SK-N-SH (cell line): ENCODE measurements at regions not wholly inside any gene's neighbourhood (a gene's known extent, or its start where the extent isn't known, plus 50 kb on each side); places are given as distances from the start of the nearest gene placed in this dataset.

ENCODE experiments used
- CTCF ChIA-PET: fragments of 300-600, 350-600 bp; formaldehyde crosslinking; extraction: SDS; loops from one replicate; lab custom pipeline; 2021; lab: Yijun Ruan, JAX
- POLR2A ChIA-PET: fragments of 350-600 bp; sonication (Branson Sonifier 250); formaldehyde crosslinking; extraction: SDS; loops from one replicate; lab custom pipeline; 2020; ENCODE audit warnings: antibody characterized with exemption, inconsistent platforms; lab: Yijun Ruan, JAX
- DNase-seq: peaks from one replicate; pipeline ENCODE4 v3.0.0; 2012
- H2AFZ ChIP-seq: fragments of 200-600 bp; sonication (generic); 2 replicates; pipeline ENCODE4 v1.8.1; 2016; ENCODE audit warnings: antibody characterized with exemption, mild to moderate bottlenecking, low read depth
- H3F3A ChIP-seq: fragments of 200-600 bp; sonication (generic); replicated peaks from 2 replicates; pipeline ENCODE3; 2016; ENCODE audit warnings: antibody characterized with exemption, mild to moderate bottlenecking; ENCODE audit not compliant: insufficient read depth
- H3K27ac ChIP-seq, 2 experiments: fragments of 200-500 bp in 1 of 2; fragments of 200-600 bp in 1 of 2; sonication (Bioruptor generic) in 1 of 2; sonication (generic), shearing (Covaris generic) in 1 of 2; 2 replicates each; pipeline versions ENCODE4 v1.5.1 to v1.6.1; 2014 to 2016; ENCODE audit warnings: low read depth in 2 of 2, inconsistent platforms in 1 of 2, low read length in 1 of 2, mild to moderate bottlenecking in 1 of 2, mixed read lengths in 1 of 2
- H3K27me3 ChIP-seq: fragments of 200-600 bp; sonication (generic), shearing (Covaris generic); 2 replicates; pipeline ENCODE4 v1.6.1; 2016; ENCODE audit warnings: mixed run types; ENCODE audit not compliant: insufficient read depth
- H3K36me3 ChIP-seq, 2 experiments: fragments of 200-500 bp in 1 of 2; fragments of 200-600 bp in 1 of 2; sonication (Bioruptor generic) in 1 of 2; sonication (generic) in 1 of 2; replicated peaks in 1 of 2; 2 replicates each; pipeline versions ENCODE3 to v1.5.1; 2014 to 2016; ENCODE audit warnings: low read length in 1 of 2, mild to moderate bottlenecking in 1 of 2; ENCODE audit not compliant: insufficient read depth in 2 of 2, control insufficient read depth in 1 of 2
- H3K4me1 ChIP-seq, 2 experiments: fragments of 200-500 bp in 1 of 2; fragments of 200-600 bp in 1 of 2; sonication (Bioruptor generic) in 1 of 2; sonication (generic), shearing (Covaris generic) in 1 of 2; 2 replicates each; pipeline versions ENCODE4 v1.5.1 to v1.6.1; 2014 to 2016; ENCODE audit warnings: low read depth in 1 of 2, low read length in 1 of 2, mixed run types in 1 of 2; ENCODE audit not compliant: insufficient read depth in 2 of 2, control insufficient read depth in 1 of 2
- H3K4me2 ChIP-seq: fragments of 200-600 bp; sonication (generic), shearing (Covaris generic); 2 replicates; pipeline ENCODE4 v1.6.1; 2017; ENCODE audit warnings: mixed run types
- H3K4me3 ChIP-seq, 2 experiments: fragments of 200-500 bp in 1 of 2; fragments of 200-600 bp in 1 of 2; sonication (Bioruptor generic) in 1 of 2; sonication (generic), shearing (Covaris generic) in 1 of 2; 2 replicates each; pipeline versions ENCODE4 v1.5.1 to v1.8.1; 2014 to 2016; ENCODE audit warnings: low read depth in 2 of 2, inconsistent platforms in 1 of 2, low read length in 1 of 2, mild to moderate bottlenecking in 1 of 2, mixed read lengths in 1 of 2, moderate library complexity in 1 of 2
- H3K79me2 ChIP-seq: fragments of 200-600 bp; sonication (generic); 2 replicates; pipeline ENCODE4 v1.8.1; 2017; ENCODE audit warnings: mild to moderate bottlenecking; ENCODE audit not compliant: insufficient read depth
- H3K9ac ChIP-seq: fragments of 200-600 bp; sonication (generic); 2 replicates; pipeline ENCODE4 v1.6.1; 2017; ENCODE audit warnings: mixed run types
- H3K9me2 ChIP-seq: fragments of 200-600 bp; sonication (generic); 2 replicates; pipeline ENCODE4 v1.6.1; 2017; ENCODE audit warnings: mixed run types
- H3K9me3 ChIP-seq: fragments of 200-600 bp; sonication (generic); 2 replicates; pipeline ENCODE4 v1.6.1; 2017; ENCODE audit warnings: mixed run types, mild to moderate bottlenecking, moderate library complexity
- H4K20me1 ChIP-seq: fragments of 200-600 bp; sonication (generic); 2 replicates; pipeline ENCODE4 v1.6.1; 2017; ENCODE audit warnings: mild to moderate bottlenecking, mixed run types; ENCODE audit not compliant: insufficient read depth
- CTCF ChIP-seq: fragments of 200-600 bp; sonication (generic); IDR thresholded peaks from 2 replicates; pipeline ENCODE4 v1.6.1; 2017; ENCODE audit warnings: antibody characterized with exemption, mild to moderate bottlenecking, moderate library complexity
- ELF1 ChIP-seq: IDR thresholded peaks from 2 replicates; pipeline ENCODE4 v1.4.0; 2012
- EP300 ChIP-seq, 2 experiments: IDR thresholded peaks; 2 replicates each; pipeline versions ENCODE4 v1.4.0 to v1.6.1; 2012; ENCODE audit warnings: borderline replicate concordance in 1 of 2, low read depth in 1 of 2, low read length in 1 of 2
- GATA2 ChIP-seq: sonication (generic); formaldehyde crosslinking; IDR thresholded peaks from 2 replicates; pipeline ENCODE4 v1.5.0; 2020; ENCODE audit warnings: mild to moderate bottlenecking, missing genetic modification reagents
- JUND ChIP-seq: IDR thresholded peaks from 2 replicates; pipeline ENCODE4 v1.4.0; 2012
- PBX3 ChIP-seq: IDR thresholded peaks from 2 replicates; pipeline ENCODE4; 2012
- RAD21 ChIP-seq: IDR thresholded peaks from 2 replicates; pipeline ENCODE4 v1.6.1; 2012; ENCODE audit warnings: mild to moderate bottlenecking, low read length
- RCOR1 ChIP-seq: fragments of 150-350 bp; IDR thresholded peaks from 2 replicates; pipeline ENCODE4 v1.6.1; 2017; ENCODE audit warnings: antibody characterized with exemption, low read length
- REST ChIP-seq: IDR thresholded peaks from 2 replicates; pipeline ENCODE4 v1.6.1; 2012; ENCODE audit warnings: mild to moderate bottlenecking, low read depth, low read length, moderate library complexity
- SMC3 ChIP-seq: IDR thresholded peaks from 2 replicates; pipeline ENCODE4 v1.6.1; 2012; ENCODE audit warnings: low read depth, low read length, improper control_type of control experiment
- WGBS: methylation state at CpG from one replicate; pipeline ENCODE4 v1.1.6; 2017; ENCODE audit warnings: low lambda C conversion rate; 5-methylcytosine and 5-hydroxymethylcytosine counted together

- TF ChIP-seq REST: no peak
- TF ChIP-seq RAD21: no peak
Measured at GRCh38 chr21:27379354-27379753, 412.5 kb upstream of the ADAMTS5 start (continued).

- H3K27me3 ChIP-seq: no peaks in the 10 kb centered on the region
- no peak overlapping the region for H3K9ac ChIP-seq
- no peaks in the 10 kb centered on the region for H3F3A ChIP-seq
- no peaks in the 10 kb centered on the region for H3K9me2 ChIP-seq
- H2AFZ ChIP-seq: no peak overlapping the region
- no peak for TF ChIP-seq SMC3
- no peak for TF ChIP-seq PBX3
- no peak for TF ChIP-seq RAD21
- TF ChIP-seq GATA2 (CRISPR knock-in tag): no peak
- TF ChIP-seq EP300 (IDR thresholded peaks at IDR 0.05; ENCODE audit: borderline replicate concordance in 1 of 2, low read depth in 1 of 2, low read length in 1 of 2): no peak
- TF ChIP-seq ELF1: no peak
- no peak for TF ChIP-seq RCOR1
- TF ChIP-seq CTCF: no peak
- no peak for TF ChIP-seq JUND
- no peak overlapping the region for H3K4me3 ChIP-seq
- POLR2A ChIA-PET: no interaction called here
- H3K36me3 ChIP-seq: no peaks in the 10 kb centered on the region
- H3K27ac ChIP-seq: no peak overlapping the region; a peak in 1 of 4 replicates
- 50% methylated on average over 3 of the region's 3 CpGs for WGBS
- no peak overlapping the region for H3K4me2 ChIP-seq
- no peaks in the 10 kb centered on the region for H3K79me2 ChIP-seq
- no peak for DNase-seq
- CTCF ChIA-PET: interaction anchor here (1.0 kb wide), 1 partner anchor 13 kb away, joined by 4 read pairs; no protein-coding TSS in a partner anchor
- H3K4me1 ChIP-seq: peaks cover 0 to 10% of the 10 kb centered on the region in 2 experiments; a peak in 2 of 4 replicates
- no peaks in the 10 kb centered on the region for H4K20me1 ChIP-seq
- H3K9me3 ChIP-seq: no peaks in the 10 kb centered on the region
Measured at GRCh38 chr21:27372381-27372780, 405.5 kb upstream of the ADAMTS5 start.
